Tibial nerve (tissue), 4 donors: ENCODE measurements at regions not wholly inside any gene's neighbourhood (a gene's known extent, or its start where the extent isn't known, plus 50 kb on each side); places are given as distances from the start of the nearest gene placed in this dataset.

Experiments used
- DNase-seq, 2 donors: peaks; one replicate each; pipeline ENCODE4 v3.0.0-alpha.2; 2019; ENCODE audit warnings: low spot score in 2 of 2
- H3K27ac ChIP-seq, 4 donors: fragments of 200-600 bp; sonication (generic) in 3 of 4; one replicate each; pipeline ENCODE4 v1.5.1; 2017 to 2019; ENCODE audit warnings: mild to moderate bottlenecking in 1 of 4
- H3K27me3 ChIP-seq, 2 donors: fragments of 200-600 bp; sonication (generic) in 1 of 2; one replicate each; pipeline versions ENCODE4 v1.5.1 to v1.6.0; 2017 to 2019
- H3K36me3 ChIP-seq, 3 donors: fragments of 200-600 bp; sonication (generic); one replicate each; pipeline ENCODE4 v1.5.1; 2018 to 2019
- H3K4me1 ChIP-seq, 4 donors: fragments of 200-600 bp; sonication (generic) in 3 of 4; one replicate each; pipeline ENCODE4 v1.5.1; 2017 to 2019
- H3K4me3 ChIP-seq, 4 donors: fragments of 200-600 bp; sonication (generic) in 3 of 4; one replicate each; pipeline ENCODE4 v1.5.1; 2017 to 2019; ENCODE audit warnings: mild to moderate bottlenecking in 1 of 4, moderate library complexity in 1 of 4
- H3K9me3 ChIP-seq, 4 donors: fragments of 200-600 bp; sonication (generic) in 3 of 4; one replicate each; pipeline ENCODE4 v1.5.1; 2017 to 2019
- EP300 ChIP-seq, 2 donors: sonication (generic); formaldehyde crosslinking; IDR thresholded peaks; one replicate each; pipeline ENCODE4 v1.6.1; 2017; ENCODE audit warnings: antibody characterized with exemption in 2 of 2, mild to moderate bottlenecking in 1 of 2
- POLR2A ChIP-seq, 2 donors: fragments of 450-650 bp; IDR thresholded peaks; one replicate each; pipeline ENCODE4 v1.6.1; 2017; ENCODE audit warnings: antibody characterized with exemption in 2 of 2, mild to moderate bottlenecking in 2 of 2, moderate library complexity in 2 of 2
- WGBS, 2 donors: methylation state at CpG; one replicate each; pipeline ENCODE4 v1.1.5; 2018; 5-methylcytosine and 5-hydroxymethylcytosine counted together
- TF ChIP-seq, protein P1 (sequence below), 5 experiments: fragments of 200-600 bp in 3 of 5; fragments of 450-650 bp in 2 of 5; sonication (generic) in 3 of 5; IDR thresholded peaks; one replicate each; pipeline ENCODE4 v1.5.1; 2016 to 2019; ENCODE audit warnings: antibody characterized with exemption in 5 of 5, mild to moderate bottlenecking in 3 of 5, moderate library complexity in 2 of 5

DNA sequence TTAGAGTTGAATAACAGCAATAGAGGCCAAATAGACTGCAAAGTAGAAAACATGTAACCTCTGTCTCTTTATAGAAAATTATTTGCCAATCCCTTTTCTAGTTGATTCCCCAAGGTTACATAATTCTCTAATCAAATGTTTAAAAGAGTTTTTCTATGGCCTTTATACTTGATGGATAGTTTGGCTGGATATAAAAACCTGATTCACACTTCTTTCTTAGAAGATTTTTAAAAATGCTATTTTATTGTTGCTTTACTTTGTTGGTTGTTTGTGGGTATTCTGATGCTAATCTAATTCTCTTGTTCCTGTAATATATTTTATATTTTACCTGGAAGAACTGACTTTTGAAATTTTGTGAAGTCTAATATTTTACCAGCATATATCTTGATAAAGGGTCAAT lies 331.1 kb upstream of the MTPN start:
- H3K27me3 ChIP-seq = no peaks in the 10 kb centered on the region
- H3K36me3 ChIP-seq = no peaks in the 10 kb centered on the region
- H3K9me3 ChIP-seq = peaks cover 0 to 21% (median 3%) of the 10 kb centered on the region in 4 donors
- no peak for DNase-seq
- TF ChIP-seq, protein P1, sequence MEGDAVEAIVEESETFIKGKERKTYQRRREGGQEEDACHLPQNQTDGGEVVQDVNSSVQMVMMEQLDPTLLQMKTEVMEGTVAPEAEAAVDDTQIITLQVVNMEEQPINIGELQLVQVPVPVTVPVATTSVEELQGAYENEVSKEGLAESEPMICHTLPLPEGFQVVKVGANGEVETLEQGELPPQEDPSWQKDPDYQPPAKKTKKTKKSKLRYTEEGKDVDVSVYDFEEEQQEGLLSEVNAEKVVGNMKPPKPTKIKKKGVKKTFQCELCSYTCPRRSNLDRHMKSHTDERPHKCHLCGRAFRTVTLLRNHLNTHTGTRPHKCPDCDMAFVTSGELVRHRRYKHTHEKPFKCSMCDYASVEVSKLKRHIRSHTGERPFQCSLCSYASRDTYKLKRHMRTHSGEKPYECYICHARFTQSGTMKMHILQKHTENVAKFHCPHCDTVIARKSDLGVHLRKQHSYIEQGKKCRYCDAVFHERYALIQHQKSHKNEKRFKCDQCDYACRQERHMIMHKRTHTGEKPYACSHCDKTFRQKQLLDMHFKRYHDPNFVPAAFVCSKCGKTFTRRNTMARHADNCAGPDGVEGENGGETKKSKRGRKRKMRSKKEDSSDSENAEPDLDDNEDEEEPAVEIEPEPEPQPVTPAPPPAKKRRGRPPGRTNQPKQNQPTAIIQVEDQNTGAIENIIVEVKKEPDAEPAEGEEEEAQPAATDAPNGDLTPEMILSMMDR (IDR thresholded peaks at IDR 0.05) = no peak
- TF ChIP-seq EP300 (IDR thresholded peaks at IDR 0.05) (no peak), POLR2A (IDR thresholded peaks at IDR 0.05) (no peak)
- no peak overlapping the region for H3K4me3 ChIP-seq
- H3K4me1 ChIP-seq = no peaks in the 10 kb centered on the region
- H3K27ac ChIP-seq = no peak overlapping the region

DNA sequence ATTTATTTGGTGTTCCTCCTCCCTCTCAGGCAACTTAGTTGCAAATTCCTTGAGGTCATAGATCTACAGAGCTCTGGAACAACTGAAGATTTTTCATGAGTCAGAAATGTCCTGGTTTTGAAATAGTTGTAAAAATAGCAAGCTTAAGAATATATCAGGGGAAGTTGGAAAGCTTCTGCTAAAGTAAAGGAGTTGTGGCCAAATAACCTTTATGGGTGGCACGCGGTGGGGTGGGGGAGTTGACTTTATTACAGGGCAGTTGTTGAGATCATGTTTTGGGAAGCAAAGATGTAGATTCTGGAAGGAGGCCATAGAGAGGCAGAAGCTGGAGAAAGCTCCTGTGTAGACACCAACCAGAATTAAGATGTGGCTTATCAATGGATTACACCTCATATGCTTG lies 326.0 kb upstream of the MTPN start:
- no peaks in the 10 kb centered on the region for H3K36me3 ChIP-seq
- no peaks in the 10 kb centered on the region for H3K27me3 ChIP-seq
- TF ChIP-seq EP300 (IDR thresholded peaks at IDR 0.05) = peak in 1 of 2 donors; percentile 10
- TF ChIP-seq POLR2A (IDR thresholded peaks at IDR 0.05) = no peak
- H3K9me3 ChIP-seq = peaks cover 0 to 5% (median 0%) of the 10 kb centered on the region in 4 donors
- H3K4me3 ChIP-seq = no peak overlapping the region
- 82 to 92% methylated on average over 2 of the region's 2 CpGs for WGBS, 2 donors
- peak in 1 of 2 donors; percentile 5 for DNase-seq
- H3K27ac ChIP-seq = no peak overlapping the region
- no peaks in the 10 kb centered on the region for H3K4me1 ChIP-seq

DNA sequence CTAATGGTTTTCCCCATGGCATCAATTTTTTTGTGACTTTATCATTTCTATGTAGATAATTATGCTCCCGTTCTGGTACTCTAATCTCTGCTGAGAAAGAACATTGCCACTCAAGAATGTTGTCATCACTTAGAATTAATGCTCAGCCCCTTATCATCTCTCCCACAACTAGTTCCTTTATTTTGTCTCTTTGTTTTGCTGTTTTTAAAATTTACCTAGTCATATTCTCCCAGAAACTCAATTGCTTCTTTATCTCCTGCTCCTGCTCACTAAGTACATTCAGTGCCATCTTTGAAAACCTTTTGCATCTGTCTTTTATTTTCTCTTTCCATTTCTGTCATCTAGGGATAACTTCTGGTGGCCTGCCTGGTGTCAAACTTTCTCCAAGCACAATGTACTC lies 324.9 kb upstream of the MTPN start:
- WGBS, 2 donors = 87 to 91% methylated on average over 1 of the region's 1 CpG
- H3K4me3 ChIP-seq = no peak overlapping the region
- H3K4me1 ChIP-seq = no peaks in the 10 kb centered on the region
- peaks cover 0 to 3% (median 0%) of the 10 kb centered on the region in 4 donors for H3K9me3 ChIP-seq
- H3K27ac ChIP-seq = no peak overlapping the region
- DNase-seq = no peak
- no peak for TF ChIP-seq EP300 (IDR thresholded peaks at IDR 0.05)
- no peak for TF ChIP-seq POLR2A (IDR thresholded peaks at IDR 0.05)
- TF ChIP-seq, protein P1 (IDR thresholded peaks at IDR 0.05) = no peak
- no peaks in the 10 kb centered on the region for H3K36me3 ChIP-seq
- no peaks in the 10 kb centered on the region for H3K27me3 ChIP-seq

DNA sequence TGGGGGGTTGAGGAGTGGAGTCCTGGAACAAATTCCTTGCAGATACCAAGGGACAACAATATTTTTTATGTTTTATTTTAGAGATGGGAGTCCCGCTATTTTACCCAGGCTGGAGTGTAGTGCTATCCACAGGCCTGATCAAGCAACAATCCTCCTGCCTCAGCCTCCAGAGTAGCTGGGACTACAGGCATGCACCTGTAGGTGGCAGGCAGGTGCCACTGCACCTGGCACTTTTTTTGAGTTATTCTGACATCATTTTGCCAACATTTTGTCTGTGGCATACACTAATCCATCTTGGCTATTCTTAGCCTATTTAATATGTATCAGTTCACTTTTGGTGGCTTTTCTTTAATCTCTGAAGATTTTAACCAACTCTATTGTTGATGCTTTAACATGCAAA lies 317.8 kb upstream of the MTPN start:
- WGBS, 2 donors = 96% methylated on average over 1 of the region's 1 CpG
- no peak overlapping the region for H3K27ac ChIP-seq
- no peak for DNase-seq
- TF ChIP-seq EP300 (IDR thresholded peaks at IDR 0.05) = no peak
- no peak for TF ChIP-seq POLR2A (IDR thresholded peaks at IDR 0.05)
- TF ChIP-seq, protein P1 (IDR thresholded peaks at IDR 0.05) = no peak
- H3K27me3 ChIP-seq = no peaks in the 10 kb centered on the region
- H3K4me3 ChIP-seq = no peak overlapping the region
- no peaks in the 10 kb centered on the region for H3K4me1 ChIP-seq
- no peaks in the 10 kb centered on the region for H3K9me3 ChIP-seq
- no peaks in the 10 kb centered on the region for H3K36me3 ChIP-seq

DNA sequence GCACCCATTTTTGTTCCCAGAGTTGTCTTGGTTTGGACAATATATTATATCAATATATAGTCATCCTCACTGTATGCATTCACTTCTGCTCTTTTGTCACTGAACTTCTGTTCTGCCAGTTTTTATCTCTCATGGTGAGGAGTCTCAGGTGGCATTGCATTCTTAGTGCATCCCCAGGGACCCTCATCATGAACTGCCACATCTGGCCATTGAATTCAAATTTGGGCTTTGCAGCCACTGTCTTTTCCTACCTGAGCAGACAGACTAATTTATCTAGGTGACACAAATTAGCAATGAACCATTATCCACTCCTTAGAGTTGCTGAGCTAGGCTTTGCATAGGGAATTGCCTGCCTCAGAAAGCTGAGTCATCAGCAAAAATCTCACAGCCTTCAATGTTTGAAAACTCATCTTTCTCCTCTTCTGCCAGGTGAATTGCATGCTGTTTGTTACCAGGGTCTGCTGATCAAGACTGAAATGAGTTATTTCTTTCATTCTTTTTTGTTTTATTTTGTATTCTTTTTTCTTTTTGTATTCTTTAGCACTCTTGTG lies 316.8 kb upstream of the MTPN start:
- TF ChIP-seq, protein P1 (IDR thresholded peaks at IDR 0.05) = no peak
- TF ChIP-seq EP300 (IDR thresholded peaks at IDR 0.05) (no peak), POLR2A (IDR thresholded peaks at IDR 0.05) (no peak)
- Histone ChIP-seq H3K36me3 (no peaks in the 10 kb centered on the region), H3K27ac (no peak overlapping the region)

DNA sequence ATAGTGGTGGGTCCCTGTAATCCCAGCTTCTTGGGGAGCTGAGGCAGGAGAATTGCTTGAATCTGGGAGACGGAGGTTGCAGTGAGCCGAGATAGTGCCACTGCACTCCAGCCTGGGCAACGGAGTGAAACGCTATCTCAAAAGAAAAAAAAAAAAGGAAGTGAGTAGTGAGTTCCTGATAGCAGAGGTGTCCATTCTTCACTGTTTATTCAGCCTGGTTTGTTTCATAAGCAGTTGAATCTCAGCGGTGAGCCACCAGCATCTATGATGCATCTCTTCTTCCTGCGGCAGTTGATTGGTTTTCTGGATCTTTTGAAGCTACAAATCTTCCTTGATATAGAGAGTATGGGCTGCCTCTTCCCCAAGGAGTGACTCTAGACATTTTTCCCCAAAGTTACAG lies 316.1 kb upstream of the MTPN start:
- Histone ChIP-seq H3K4me3 (no peak overlapping the region), H3K36me3 (no peaks in the 10 kb centered on the region), H3K27ac (no peak overlapping the region), H3K9me3 (no peaks in the 10 kb centered on the region), H3K4me1 (no peaks in the 10 kb centered on the region), H3K27me3 (no peaks in the 10 kb centered on the region)
- no peak for DNase-seq
- TF ChIP-seq EP300 (IDR thresholded peaks at IDR 0.05) = no peak
- TF ChIP-seq, protein P1 (IDR thresholded peaks at IDR 0.05) = no peak
- no peak for TF ChIP-seq POLR2A (IDR thresholded peaks at IDR 0.05)
- WGBS, 2 donors = 83 to 88% methylated on average over 6 of the region's 6 CpGs

More for the DNA sequence above, 316.8 kb upstream of the MTPN start:
- no peaks in the 10 kb centered on the region for H3K4me1 ChIP-seq
- DNase-seq = no peak
- H3K27me3 ChIP-seq = no peaks in the 10 kb centered on the region
- H3K4me3 ChIP-seq = no peak overlapping the region
- no peaks in the 10 kb centered on the region for H3K9me3 ChIP-seq
